Limb (tissue), 2 donors: ENCODE measurements at regions not wholly inside any gene's neighbourhood (a gene's known extent, or its start where the extent isn't known, plus 50 kb on each side); places are given as distances from the start of the nearest gene placed in this dataset.
"Not testable (repeated sequence)": the region's sequence is repeated elsewhere in the genome, so short reads cannot be mapped to it uniquely, and the experiment has no call there.

Experiments
- DNase-seq, 2 donors: peaks; one replicate each; pipeline ENCODE4 v3.0.0-alpha.2; 2016; ENCODE audit errors: extremely low spot score in 2 of 2

DNA sequence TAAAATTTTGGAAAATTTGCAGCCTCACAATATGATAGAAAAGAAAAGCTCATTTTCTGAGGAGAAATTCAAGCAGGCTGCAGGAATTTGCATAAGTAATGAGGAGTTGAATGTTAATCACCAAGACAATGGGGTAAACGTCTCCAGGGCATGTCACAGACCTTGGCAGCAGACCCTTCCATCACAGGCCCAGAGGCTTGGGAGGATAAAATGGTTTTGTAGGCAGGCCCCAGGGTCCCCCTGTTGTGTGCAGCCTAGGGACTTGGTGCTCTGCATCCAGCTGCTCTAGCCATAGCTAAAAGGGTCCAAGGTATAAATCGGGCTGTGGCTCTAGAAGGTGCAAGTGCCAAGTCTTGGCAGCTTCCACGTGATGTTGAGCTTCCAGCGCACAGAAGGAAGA lies 112.2 kb upstream of the FMN2 start:
- no peak for DNase-seq

DNA sequence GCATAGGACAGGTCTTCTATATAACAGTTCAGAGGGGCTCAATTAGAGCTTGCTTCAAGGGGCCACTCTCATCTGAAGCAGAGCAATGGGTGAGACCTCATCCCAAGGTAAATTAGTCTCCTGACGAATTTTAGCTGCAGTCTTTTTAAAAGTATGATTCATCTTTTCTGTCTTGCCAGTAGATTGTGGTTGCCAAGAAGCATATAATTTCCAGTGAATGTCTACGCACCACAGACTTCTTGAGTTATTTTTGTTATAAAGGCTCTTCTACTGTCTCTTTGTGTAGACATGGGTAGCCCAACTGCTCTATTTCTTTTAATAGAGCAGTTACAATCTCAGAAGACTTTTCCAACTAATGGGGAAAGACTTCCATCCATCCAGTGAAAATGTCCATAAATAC lies 108.9 kb upstream of the FMN2 start:
- no peak for DNase-seq

DNA sequence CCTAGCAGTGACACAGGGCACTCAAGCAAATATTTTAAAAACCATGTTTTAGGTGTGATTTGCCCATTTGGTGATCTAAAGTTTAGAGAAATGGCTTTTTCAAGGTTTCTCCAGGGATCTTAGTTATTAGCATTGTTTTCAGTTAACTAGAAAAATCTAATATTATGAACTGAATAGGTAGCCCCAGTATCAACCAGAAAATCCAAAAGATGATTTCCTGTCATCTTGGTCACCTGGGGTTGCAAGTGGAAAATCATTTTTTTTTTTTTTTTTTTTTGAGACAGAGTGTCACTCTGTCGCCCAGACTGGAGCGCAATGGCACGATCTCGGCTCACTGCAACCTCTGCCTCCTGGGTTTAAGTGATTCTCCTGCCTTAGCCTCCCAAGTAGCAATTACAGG lies 106.6 kb upstream of the FMN2 start:
- no peak for DNase-seq

DNA sequence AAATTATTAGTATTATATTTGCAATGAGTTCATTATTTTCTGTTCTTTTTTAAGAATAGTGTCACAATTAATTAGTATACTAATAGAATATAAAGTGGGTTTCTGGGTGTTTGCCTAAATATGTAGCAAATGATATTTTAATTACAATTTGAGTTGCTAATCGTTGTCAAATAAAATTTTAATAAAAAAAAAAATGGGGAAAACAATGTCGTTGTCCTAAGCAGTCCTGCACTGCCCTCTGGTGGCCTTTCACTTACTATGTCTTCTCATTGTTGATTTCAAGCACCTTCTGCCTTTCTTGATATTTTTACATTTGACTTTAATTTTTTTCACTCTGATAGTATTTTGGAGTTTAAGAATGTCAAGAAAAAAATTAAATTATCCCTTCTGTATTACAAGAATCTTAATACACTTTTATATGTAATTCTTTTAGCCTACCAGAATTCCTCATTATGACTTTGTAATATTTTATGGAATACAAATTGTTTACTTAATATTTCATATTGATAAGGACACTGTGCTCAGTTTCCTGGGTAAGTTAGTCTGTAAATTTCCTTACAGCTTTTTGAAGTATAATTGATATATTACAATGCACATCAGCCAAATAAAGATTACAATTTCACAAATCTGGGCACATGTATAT lies 104.5 kb upstream of the FMN2 start:
- DNase-seq = peak; percentile 39 to 53

DNA sequence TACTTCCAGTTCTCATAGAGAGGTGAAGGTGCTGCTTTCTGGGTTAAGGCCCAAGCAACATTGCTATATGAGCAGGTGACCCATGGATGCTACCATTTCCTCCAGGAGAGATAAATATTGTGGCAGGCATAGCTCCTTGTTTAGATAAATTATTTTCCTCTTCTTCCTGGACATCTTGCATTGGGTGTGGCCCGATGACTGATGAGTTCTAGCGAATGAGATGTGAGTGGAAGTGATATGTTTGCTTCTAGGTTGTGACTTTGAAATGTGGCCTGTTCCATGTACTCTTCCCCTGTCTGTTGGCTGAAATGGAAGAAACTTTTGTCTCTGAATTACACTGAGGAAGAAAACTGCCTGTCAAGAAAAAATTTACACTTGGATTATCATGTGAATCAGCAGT lies 101.7 kb upstream of the FMN2 start:
- no peak for DNase-seq

DNA sequence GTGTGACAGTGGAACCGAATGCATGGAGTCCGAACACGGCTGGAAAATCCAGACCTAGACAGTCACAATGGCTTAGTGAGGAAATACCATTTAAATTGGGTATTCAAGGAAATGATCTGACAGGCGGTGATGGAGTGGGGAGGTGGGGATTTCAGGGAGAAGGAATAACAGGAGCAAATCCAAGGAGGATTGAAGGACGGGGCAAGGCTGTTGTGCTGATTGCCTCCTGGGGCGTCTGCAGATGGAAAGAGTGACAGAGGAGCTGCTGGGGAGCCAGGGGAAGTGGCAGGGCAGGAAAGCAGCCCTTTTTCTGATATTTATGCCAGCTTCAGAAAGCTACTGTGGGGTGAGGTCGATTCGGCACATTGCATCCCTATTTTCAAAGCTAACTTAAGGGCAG lies 99.1 kb upstream of the FMN2 start:
- not testable (repeated sequence) for DNase-seq

DNA sequence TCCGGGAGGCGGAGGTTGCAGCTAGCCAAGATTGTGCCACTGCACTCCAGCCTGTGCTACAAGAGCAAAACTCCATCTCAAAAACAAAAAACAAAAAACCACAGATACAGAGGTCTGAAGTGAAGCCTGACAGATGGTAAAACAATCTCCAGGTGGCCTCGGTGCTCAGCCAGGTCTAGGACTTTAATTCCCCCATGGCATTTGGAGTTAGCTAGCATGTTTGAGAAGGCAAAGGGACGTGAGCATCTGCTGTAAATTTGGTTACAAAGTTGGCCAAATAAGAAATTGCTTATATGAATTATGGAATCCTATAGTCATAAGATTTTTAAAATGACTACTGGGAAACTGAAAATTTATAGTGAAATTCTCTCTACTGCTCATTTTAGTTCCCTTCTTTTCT lies 98.3 kb upstream of the FMN2 start:
- DNase-seq = no peak

DNA sequence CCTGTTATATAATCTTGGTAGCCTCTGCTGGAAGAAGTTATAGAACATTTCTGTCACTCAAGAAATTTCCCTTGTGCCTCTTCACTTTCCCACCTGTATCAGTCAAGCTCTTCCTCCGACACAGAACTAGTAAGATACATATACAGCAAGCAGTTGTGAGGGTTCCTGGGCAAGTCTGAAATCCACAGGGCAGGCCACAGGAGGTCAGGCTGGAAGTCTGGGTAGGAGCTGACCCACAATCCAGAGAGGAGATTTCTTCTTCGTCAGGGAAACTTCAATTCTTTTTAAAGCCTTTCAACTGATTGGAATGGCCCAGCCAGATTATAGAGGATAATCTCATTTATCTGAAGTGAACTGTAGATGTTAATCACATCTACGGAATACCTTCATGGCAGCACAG lies 96.4 kb upstream of the FMN2 start:
- no peak for DNase-seq

DNA sequence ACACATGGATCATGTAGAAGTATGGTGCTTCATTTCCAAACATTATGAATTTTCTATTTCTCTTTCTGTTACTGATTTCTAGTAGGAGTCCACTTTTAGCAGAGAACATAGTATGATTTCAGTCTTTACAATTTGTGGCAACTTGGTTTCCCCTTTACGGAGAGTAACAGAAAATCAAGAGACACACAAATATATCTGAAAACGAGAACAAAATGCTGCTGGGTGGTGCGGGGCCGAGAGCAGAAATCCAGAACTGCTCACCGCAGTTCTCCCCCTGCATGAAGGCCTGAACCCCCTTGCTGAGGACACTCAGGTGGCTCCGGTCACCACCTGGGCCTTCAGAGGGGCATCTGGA lies 94.5 kb upstream of the FMN2 start:
- no peak for DNase-seq

DNA sequence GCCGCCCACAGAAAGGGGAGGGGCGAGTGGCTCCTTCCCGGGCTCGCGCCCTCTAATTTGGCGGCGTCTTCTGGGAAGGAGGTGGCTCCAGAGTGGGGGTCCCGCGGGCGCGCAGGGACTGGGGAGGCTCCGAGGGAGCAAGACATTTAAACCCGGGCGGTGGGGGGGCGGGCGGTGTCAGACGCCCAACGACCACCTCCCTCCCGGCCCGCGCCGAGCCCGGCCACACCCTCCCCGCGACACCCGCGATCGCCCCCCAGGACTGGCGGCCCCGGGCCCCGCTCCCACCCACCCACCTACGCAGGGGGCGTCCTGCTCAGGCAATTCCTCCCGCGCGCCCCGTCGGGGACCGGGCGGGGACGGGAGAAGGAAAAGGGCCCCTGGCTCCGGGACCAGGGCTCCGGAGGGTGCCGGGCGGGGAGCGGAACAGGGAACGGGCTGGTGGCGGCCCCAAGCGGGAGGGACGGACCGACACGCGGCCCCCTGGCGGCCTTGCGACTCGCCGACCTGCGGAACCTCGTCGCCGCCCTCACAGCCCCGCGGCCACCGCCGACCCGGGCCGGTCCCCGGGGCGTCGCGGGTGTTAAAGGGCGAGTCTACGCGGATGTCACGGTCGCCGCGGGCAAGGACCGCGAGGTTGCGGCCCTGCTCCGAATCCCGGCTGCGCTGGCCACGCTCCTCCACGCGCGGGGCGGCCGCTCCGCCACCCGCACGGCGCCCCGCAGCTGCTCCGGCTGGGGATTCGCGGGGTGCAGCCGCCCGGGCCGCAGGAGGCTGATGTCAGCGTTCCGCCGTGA lies 94.0 kb upstream of the FMN2 start:
- peak in 1 of 2 donors; percentile 60 for DNase-seq

DNA sequence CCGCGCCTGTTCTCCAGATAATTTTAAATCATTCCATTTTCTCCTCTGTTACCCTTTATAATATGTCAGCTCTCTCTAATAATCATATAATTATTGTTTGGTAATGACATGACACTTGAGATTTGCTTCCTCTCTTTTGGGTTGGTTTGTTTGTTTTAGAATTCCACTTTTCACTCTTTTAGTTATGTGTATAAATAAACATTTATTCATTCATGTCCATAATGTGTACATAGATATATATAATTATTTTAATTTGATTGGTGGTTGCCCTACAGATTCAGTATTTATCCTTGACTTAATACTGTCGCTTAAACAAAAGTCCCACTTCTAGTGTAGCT lies 93.4 kb upstream of the FMN2 start:
- DNase-seq = no peak

DNA sequence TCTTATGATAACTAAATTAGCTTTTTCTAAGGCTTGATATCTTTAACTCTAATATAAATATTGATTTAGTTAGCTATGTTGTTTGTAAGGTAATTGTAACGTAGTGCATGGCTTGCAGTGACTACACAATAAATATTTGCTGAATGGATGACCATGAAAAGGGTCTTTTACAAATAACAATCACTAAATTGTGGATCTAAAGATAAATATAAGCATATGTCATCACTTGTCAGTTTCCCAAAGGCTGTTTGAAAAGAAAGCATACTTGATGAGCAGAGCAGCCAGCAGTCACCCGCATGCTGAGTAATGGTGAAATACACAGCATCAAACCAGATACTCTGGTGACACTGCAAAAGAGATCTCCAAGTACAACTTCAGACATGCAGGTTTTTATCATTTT lies 92.5 kb upstream of the FMN2 start:
- no peak for DNase-seq

DNA sequence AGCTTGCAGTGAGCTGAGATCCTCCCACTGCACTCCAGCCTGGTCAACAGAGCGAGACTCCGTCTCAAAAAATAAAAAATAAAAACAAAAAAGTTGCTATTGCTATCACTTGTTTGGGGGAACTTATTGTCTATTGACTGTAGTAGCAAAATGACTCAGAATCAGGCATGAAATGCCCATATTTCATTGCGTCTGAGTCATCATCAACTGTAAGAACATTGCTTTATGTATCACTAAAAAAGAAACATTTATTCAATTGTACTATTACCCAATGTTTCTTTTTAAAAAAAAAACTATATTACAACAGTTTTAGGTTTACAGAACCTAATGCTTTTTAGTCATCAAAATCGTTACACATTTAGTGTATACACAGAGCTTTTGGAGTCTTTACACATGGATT lies 91.0 kb upstream of the FMN2 start:
- no peak for DNase-seq

DNA sequence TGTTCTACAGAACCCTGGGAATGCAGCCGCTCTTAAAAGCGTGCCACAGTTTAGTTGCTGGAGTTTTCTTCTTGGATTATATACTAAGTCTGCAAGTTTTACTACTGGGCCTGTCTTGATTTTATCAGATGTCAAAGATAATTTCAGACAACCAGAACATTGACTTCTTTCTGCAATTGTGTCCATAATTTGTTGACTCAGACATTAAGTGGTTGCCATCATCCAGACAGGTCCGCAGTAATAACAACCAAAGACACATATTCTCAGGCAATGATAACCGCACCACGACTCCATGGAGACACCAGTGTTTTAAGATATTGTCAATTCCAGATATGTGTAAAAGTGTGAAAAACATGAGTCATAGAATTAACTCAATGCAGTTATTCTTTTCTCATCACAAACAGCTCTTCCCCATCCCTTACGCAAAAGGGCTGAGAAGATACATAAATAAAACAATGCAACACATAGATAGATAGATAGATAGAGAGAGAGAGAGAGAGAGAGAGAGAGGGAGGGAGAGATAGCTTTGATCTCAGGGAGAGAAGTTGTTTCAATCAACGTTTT lies 90.4 kb upstream of the FMN2 start:
- DNase-seq = no peak

DNA sequence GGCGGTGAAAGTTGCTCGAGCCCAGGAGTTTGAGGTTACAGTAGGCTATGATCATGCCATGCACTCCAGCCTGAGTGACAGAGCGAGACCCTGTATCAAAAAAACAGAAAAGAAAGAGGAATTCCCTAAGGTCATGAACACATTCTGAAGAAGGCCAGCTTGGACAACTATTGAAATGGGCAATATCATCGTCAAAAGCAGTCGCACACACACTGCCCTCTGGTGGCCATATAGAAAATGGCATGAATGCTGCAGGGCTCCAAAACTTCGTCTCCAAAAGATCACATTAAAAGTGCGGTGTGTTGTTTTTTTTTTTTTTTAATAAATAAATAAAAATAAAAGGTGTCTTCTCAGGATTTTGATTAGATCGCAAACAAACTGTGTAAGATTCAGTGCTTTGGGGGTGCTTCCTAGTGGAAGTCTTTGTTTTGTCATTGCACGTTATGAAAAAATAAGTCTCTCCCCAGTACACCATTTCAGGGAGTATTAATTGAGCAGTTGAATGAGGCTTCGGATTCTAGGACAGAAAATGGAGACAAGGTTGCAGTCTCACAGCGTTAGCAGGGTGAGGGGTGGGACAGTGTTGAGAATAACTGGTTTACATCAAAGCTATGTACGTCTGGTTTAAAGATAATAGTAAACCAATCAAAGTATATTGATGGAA lies 87.5 kb upstream of the FMN2 start:
- no peak for DNase-seq

DNA sequence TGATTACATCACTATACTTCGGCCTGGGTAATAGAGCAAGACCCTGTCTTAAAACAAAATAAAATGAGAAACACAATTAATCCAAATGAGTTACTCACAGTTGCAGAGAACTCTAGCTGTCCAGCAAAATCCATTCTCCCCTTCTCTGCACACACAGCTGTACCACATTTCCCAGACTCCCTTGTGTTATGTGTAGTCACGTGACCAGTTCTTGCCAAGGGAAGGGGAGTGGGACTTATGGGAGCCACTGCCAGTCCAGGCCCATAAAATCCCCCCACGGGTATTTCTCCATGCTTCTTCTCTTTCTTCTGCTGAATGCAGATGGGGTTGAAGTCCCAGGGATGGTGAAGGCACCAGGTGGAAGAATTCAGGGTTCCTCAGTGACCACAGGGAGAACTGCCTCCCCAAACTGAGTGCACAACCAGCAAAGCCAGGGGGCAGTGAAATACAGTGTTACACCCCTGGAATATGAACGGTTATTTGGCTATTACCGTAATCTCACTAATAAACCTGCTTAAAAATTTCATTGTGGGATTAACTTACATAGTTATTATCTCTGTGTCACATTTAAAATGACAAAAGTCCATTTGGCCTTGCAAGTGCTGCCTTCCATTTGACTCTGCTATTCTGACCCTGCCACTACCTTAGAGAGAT lies 85.6 kb upstream of the FMN2 start:
- DNase-seq = no peak

DNA sequence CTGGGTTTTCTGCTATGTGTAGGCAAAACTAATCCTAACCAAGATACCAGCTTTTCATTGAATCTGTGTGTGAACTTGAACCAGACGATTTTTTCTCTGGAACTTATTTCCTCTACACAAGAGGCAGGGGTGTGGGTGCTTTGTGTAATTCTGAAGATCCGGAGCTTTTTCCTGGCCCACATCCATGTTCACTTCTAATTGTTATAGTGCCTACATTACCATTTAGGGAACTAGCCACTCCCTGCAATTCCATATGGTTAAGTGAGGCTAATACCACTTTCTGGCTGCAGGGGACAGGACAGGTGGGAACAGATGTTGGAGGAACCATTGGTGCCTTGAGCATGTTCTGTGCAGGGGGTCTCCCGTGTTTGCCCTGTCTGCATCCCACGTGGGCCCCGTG lies 83.4 kb upstream of the FMN2 start:
- DNase-seq = no peak

DNA sequence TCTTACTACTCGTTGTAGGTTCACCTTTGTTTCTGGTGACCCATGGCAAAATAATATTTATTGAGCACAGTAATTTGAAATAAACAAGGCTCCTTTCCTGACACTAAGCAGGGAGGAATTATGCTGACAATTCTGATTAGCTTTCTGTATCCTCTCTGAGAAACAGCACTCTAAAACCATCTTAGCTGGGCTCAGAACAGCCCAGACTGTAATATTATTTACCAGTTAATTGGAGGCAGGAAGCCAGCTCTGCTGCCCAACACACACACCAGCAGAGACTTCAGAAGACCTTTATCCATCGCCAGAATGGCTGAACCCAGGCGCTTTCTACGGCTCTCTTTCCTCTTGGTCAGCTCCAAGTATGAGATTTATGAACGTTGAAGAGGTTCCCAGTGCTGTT lies 77.6 kb upstream of the FMN2 start:
- DNase-seq = no peak

DNA sequence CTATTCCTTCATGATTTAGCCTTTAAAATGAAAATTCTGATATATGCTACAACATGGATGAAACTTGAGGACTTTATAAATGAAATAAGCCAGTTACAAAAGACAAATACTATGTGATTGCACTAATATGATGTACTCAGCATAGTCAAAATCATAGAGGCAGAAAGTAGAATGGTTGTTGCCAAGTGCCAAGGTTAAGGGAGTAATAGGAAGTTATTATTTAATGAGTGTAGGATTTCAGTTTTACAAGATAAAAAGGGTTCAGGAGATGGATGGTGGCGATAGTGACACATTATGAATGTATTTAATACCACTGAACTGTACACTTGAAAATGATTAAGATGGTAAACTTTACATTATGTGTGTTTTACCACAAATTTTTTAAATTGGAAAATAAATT lies 73.1 kb upstream of the FMN2 start:
- no peak for DNase-seq

DNA sequence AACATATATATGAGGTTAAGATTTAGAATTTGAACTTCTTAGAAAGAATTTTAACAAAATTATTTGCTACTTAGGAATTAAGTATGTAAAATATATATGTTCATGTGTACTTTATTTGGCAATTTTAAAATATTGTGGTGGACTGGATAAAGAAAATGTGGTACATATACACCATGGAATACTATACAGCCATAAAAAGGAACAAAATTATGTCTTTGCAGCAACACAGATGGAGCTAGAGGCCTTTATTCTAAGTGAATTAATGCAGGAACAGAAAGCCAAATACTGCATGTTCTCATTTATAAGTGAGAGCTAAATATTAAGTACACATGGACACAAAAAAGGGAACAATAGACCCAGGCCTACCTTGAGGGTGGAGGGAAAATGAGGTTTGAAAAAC lies 72.2 kb upstream of the FMN2 start:
- DNase-seq = no peak

DNA sequence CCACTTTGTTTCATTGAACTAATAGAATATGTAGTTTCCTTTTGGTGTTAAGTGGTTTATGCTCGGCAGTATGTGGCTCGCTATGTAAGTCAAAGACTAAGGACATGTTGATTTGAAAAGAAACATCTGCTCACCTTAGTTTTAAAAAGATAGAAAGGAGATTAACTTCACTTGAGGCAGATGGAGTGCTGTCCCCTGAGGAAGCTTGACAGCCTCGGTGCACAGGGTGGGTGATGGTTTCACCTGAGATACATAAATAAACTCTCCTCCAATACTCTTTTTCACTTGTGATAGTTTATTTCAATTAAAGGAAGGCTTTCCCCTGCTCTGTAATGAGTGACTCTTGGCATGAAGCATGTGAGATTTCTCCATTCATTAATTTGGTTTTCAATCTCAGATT lies 70.8 kb upstream of the FMN2 start:
- DNase-seq = no peak

DNA sequence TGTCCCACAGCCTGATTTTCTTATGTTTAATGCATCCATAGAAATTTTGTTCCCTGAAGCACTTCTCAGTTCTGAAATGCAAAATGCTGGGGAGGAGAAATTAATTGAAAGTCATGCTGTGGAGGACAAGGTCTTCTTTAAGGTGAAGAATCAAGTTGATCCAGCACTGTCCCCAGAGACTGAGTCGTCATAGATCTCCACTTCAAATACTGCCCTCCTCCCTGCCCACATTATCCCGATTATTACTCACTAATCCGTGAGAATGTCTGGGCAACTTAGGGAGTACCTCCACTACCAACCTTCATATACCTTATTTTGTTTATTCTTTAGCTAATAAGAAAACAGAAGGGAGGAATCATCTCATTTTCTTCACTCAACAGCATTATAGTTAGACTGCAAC lies 70.0 kb upstream of the FMN2 start:
- no peak for DNase-seq
